T-helper 17 cell (primary cell): ENCODE measurements at regions not wholly inside any gene's neighbourhood (a gene's known extent, or its start where the extent isn't known, plus 50 kb on each side); places are given as distances from the start of the nearest gene placed in this dataset.

Experiments
- ATAC-seq: fragments of 150-1000 bp; cut with Tn5 transposase; 2 replicates; pipeline ENCODE4 v1.10.0; 2021; ENCODE audit warnings: mild to moderate bottlenecking, moderate library complexity
- DNase-seq, 3 donors: peaks; one replicate each; pipeline versions ENCODE4 v3.0.0 to v3.0.0-alpha.2; 2020 to 2021
- H3K9me3 ChIP-seq: one replicate; pipeline ENCODE4 v1.7.0; 2013; ENCODE audit warnings: low read length, mild to moderate bottlenecking; ENCODE audit not compliant: control insufficient read depth, poor library complexity, severe bottlenecking
- H3K27ac Mint-ChIP-seq: one replicate; pipeline ENCODE4 v1.8.0; 2022; ENCODE audit warnings: mild to moderate bottlenecking, moderate library complexity, mixed read lengths
- H3K27me3 Mint-ChIP-seq: one replicate; pipeline ENCODE4 v1.8.0; 2022; ENCODE audit warnings: mixed read lengths
- H3K36me3 Mint-ChIP-seq: one replicate; pipeline ENCODE4 v1.8.0; 2022; ENCODE audit warnings: low read depth, mixed read lengths
- H3K4me1 Mint-ChIP-seq: one replicate; pipeline ENCODE4 v1.8.0; 2022; ENCODE audit warnings: mild to moderate bottlenecking, mixed read lengths
- H3K4me3 Mint-ChIP-seq: one replicate; pipeline ENCODE4 v1.8.0; 2022; ENCODE audit warnings: mild to moderate bottlenecking, moderate library complexity, mixed read lengths

DNA sequence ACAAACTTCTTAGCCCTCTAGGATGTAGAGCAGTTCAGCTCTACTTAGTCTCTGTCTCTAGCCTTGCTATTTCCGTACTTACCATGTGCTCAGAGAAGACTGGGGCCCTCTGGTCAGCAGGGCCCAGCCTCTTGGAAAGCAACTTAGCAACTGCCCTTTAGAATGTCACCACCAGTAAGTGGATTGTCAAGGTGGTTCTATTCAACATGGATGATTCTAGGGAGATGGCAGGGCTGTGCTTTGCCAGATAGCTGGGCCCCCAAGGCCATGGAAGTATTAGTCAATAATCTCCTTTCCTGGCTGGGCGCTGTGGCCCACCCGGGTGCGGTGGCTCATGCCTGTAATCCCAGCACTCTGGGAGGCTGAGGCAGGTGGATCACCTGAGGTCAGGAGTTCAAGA, 177.6 kb upstream of the MVB12B start:
- no peaks in the 10 kb centered on the region for H3K9me3 ChIP-seq
- ATAC-seq (no peak), DNase-seq (no peak)
- Mint-ChIP-seq H3K4me1 (peaks cover 10% of the 10 kb centered on the region), H3K27me3 (peaks cover 61% of the 10 kb centered on the region), H3K27ac (no peak overlapping the region), H3K4me3 (no peak overlapping the region), H3K36me3 (peaks cover 3% of the 10 kb centered on the region)

- H3K27me3 Mint-ChIP-seq = peaks cover 63% of the 10 kb centered on the region
- no peaks in the 10 kb centered on the region for H3K9me3 ChIP-seq
- H3K36me3 Mint-ChIP-seq = peaks cover 3% of the 10 kb centered on the region
- H3K27ac Mint-ChIP-seq = no peak overlapping the region
- DNase-seq (no peak), ATAC-seq (no peak)
- peaks cover 10% of the 10 kb centered on the region for H3K4me1 Mint-ChIP-seq
- no peak overlapping the region for H3K4me3 Mint-ChIP-seq
These were observed 177.0 kb upstream of the MVB12B start for GRCh38 chr9:126149661-126150060.

DNA sequence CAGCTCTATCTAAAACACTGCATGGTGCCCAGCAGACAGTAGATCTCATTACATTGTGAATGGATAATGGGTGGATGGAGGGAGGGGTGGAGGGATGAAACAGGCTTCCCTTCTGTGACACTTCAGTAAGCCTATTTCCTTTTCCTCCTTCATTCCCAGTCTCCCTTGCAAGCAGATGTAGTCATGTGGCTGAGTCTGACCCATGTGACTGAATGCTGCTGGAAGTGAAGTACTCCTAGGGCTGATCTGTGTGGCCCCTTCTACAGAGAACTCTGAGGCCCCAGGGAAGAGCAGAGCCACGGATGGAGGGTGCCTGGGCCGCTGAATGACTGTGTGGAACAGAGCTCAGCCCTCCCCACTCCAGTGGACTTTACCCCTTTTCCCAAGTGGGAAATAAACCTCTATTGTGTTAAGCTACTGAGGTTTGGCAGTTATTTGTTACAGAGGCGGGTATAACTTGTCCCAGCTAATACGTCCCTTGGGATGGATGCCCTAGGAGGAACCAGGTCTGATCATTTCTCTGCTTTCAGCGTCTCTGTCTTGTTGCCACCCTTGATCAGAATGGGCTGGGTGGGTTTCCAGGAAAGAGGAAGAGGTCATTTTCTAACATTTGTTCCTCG, 176.1 kb upstream of the MVB12B start:
- DNase-seq = no peak
- ATAC-seq = no peak
- H3K4me1 Mint-ChIP-seq = peaks cover 10% of the 10 kb centered on the region

DNA sequence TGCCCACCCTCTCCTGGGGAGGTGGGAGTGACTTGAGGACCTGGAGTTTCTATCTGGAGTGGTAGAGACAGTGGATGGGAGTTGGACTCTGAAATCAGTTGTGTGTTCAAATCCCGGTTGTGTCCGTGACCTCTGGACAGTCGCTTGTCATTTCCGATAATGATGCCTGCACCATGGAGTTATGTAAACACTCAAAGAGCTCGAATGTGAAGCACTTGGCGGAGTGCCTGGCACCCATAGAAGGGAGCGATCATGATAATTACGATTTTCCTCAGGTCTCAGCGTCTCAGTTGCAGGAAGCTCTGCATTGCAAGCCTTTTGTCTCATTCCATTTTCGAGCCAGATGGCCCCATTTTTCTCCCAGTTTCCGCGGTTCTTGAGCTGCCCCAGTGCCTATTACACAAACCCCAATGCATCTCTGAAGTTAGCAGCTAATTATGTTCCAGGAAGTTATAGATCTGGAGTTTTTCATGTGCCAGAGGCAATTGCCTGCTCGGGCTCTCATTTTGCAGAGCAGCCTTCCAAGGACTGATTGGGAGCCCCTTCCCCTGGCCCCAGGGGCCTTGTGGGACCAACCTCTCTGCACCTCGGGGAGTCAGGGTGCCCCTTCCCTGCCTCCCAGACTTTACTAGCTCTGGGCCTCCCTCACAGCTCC, 175.5 kb upstream of the MVB12B start:
- H3K4me1 Mint-ChIP-seq = peaks cover 8% of the 10 kb centered on the region
- H3K36me3 Mint-ChIP-seq = peaks cover under 1% of the 10 kb centered on the region
- no peak for DNase-seq
- H3K27me3 Mint-ChIP-seq = peaks cover 56% of the 10 kb centered on the region
- no peak overlapping the region for H3K27ac Mint-ChIP-seq
- H3K4me3 Mint-ChIP-seq = no peak overlapping the region
- H3K9me3 ChIP-seq = no peaks in the 10 kb centered on the region
- no peak for ATAC-seq

More for the DNA sequence above, 176.1 kb upstream of the MVB12B start:
- peaks cover 3% of the 10 kb centered on the region for H3K36me3 Mint-ChIP-seq
- no peaks in the 10 kb centered on the region for H3K9me3 ChIP-seq
- no peak overlapping the region for H3K27ac Mint-ChIP-seq
- H3K4me3 Mint-ChIP-seq = no peak overlapping the region
- H3K27me3 Mint-ChIP-seq = peaks cover 56% of the 10 kb centered on the region

DNA sequence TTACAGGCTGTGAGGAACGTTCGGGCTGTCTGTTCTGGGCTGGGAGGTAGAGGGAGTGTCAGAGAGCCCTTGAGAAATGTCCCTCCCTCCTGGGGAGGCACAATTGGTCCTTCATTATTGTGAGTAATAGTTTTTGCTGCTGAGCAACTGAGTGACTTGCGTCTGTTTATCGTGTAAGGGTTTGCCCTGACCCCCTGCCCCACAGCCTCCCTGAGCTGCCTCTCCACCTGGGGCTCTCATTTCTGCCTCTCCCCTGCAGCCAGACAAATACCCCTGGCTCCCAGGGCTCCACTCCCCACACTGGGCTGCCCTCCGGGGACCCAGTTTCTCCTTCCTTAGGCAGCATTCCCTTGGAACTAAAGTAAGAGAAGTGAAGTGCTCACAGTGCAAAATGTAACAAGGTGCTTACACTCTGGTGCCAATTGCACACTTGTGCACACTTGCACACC, 174.9 kb upstream of the MVB12B start:
- Mint-ChIP-seq H3K27ac (no peak overlapping the region), H3K36me3 (no peaks in the 10 kb centered on the region), H3K4me3 (no peak overlapping the region), H3K27me3 (peaks cover 52% of the 10 kb centered on the region), H3K4me1 (peaks cover 3% of the 10 kb centered on the region)
- no peaks in the 10 kb centered on the region for H3K9me3 ChIP-seq
- no peak for ATAC-seq
- no peak for DNase-seq

DNA sequence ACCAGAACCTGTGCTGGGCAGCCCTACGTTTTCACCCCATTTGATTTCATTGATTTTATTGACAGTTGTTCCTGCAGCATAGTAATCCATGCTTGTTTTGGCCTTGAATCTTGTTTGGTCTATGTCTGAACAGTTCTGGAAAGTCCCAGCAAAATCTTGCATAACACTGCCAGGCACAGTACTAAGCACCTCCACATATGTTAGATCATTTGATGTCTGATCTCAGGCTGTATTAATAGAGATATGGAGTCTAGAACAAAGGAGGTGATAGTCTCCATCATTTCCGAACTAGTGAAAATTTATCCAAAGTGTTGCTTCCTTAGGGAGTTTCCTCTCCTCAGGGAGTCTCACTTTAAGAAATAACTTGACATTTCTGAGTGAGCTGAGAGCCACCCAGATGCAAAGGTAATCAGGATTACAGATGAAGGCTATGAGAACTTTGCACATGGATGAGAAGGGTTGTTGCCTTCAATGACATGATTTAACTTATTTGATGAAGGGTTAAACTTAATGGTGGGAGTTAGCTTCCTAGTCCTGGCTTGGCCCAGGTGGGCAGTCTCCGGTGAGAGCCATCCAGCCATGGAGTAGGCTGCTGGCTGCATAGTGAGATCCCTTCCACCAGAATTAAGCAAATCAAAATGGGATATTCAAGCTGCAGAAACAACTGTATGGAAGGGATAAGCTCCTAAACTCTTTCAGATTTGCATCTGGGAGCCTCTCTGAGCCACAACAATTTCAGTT, 173.8 kb upstream of the MVB12B start:
- no peak overlapping the region for H3K27ac Mint-ChIP-seq
- no peak overlapping the region for H3K4me3 Mint-ChIP-seq
- no peaks in the 10 kb centered on the region for H3K36me3 Mint-ChIP-seq
- ATAC-seq = no peak
- H3K4me1 Mint-ChIP-seq = no peaks in the 10 kb centered on the region
- peaks cover 51% of the 10 kb centered on the region for H3K27me3 Mint-ChIP-seq
- no peaks in the 10 kb centered on the region for H3K9me3 ChIP-seq
- DNase-seq = no peak

GRCh38 chr9:126153382-126153781, 173.2 kb upstream of the MVB12B start:
- Mint-ChIP-seq H3K36me3 (no peaks in the 10 kb centered on the region), H3K27ac (no peak overlapping the region), H3K4me3 (no peak overlapping the region), H3K4me1 (no peaks in the 10 kb centered on the region), H3K27me3 (peaks cover 51% of the 10 kb centered on the region)
- ATAC-seq (no peak), DNase-seq (no peak)
- H3K9me3 ChIP-seq = no peaks in the 10 kb centered on the region

GRCh38 chr9:126154182-126154827, 172.3 kb upstream of the MVB12B start:
- Mint-ChIP-seq H3K27ac (no peak overlapping the region), H3K4me1 (no peaks in the 10 kb centered on the region), H3K27me3 (peaks cover 51% of the 10 kb centered on the region), H3K4me3 (no peak overlapping the region), H3K36me3 (no peaks in the 10 kb centered on the region)
- DNase-seq (no peak), ATAC-seq (no peak)
- H3K9me3 ChIP-seq = no peaks in the 10 kb centered on the region

GRCh38 chr9:126154869-126155268, 171.8 kb upstream of the MVB12B start:
- ATAC-seq = no peak
- no peak overlapping the region for H3K27ac Mint-ChIP-seq
- H3K36me3 Mint-ChIP-seq = no peaks in the 10 kb centered on the region
- DNase-seq = no peak
- no peak overlapping the region for H3K4me3 Mint-ChIP-seq
- H3K9me3 ChIP-seq = no peaks in the 10 kb centered on the region
- no peaks in the 10 kb centered on the region for H3K4me1 Mint-ChIP-seq
- H3K27me3 Mint-ChIP-seq = peaks cover 56% of the 10 kb centered on the region

- no peak for ATAC-seq
- H3K27me3 Mint-ChIP-seq = peaks cover 56% of the 10 kb centered on the region
These were observed 170.6 kb upstream of the MVB12B start for GRCh38 chr9:126155756-126156664.

GRCh38 chr9:126156898-126157297, 169.7 kb upstream of the MVB12B start:
- no peak overlapping the region for H3K4me3 Mint-ChIP-seq
- peaks cover 51% of the 10 kb centered on the region for H3K27me3 Mint-ChIP-seq
- H3K27ac Mint-ChIP-seq = no peak overlapping the region
- no peaks in the 10 kb centered on the region for H3K4me1 Mint-ChIP-seq
- DNase-seq (no peak), ATAC-seq (no peak)
- no peaks in the 10 kb centered on the region for H3K9me3 ChIP-seq
- H3K36me3 Mint-ChIP-seq = no peaks in the 10 kb centered on the region

More at GRCh38 chr9:126155756-126156664, 170.6 kb upstream of the MVB12B start:
- H3K9me3 ChIP-seq = no peaks in the 10 kb centered on the region
- DNase-seq = no peak
- H3K4me1 Mint-ChIP-seq = no peaks in the 10 kb centered on the region
- no peak overlapping the region for H3K4me3 Mint-ChIP-seq
- no peak overlapping the region for H3K27ac Mint-ChIP-seq
- no peaks in the 10 kb centered on the region for H3K36me3 Mint-ChIP-seq

DNA sequence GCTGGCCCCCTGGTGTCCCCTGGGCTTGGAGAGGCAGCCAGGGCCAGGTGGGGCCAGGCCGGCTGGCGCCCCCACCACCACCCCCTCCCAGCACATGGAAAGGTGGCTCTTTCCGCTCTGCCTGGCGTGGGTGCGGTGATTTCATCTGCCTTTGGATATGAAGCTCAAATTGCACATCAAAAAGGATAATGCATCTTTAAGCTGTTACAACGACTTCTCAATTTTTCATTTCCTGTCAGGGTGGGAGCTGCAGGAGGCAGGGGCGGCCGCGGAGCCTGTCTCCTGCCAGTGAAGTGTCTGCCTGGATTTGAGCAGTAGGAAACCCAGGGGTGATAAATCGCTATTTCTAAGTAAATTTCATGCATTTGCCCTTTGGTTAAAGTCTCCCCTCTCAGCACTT, 169.2 kb upstream of the MVB12B start:
- Mint-ChIP-seq H3K36me3 (no peaks in the 10 kb centered on the region), H3K4me1 (no peaks in the 10 kb centered on the region), H3K27ac (no peak overlapping the region), H3K27me3 (peaks cover 46% of the 10 kb centered on the region), H3K4me3 (no peak overlapping the region)
- no peak for DNase-seq
- no peaks in the 10 kb centered on the region for H3K9me3 ChIP-seq
- ATAC-seq = no peak
